Mesothelial cell of epicardium (in vitro differentiated cells): ENCODE measurements at regions not wholly inside any gene's neighbourhood (a gene's known extent, or its start where the extent isn't known, plus 50 kb on each side); places are given as distances from the start of the nearest gene placed in this dataset.
A peak's percentile ranks its signal among the peaks of the same experiment; 100 is the strongest.

Source experiments
- DNase-seq, 2 experiments: peaks; one replicate each; pipeline ENCODE4 v3.0.0; 2021; ENCODE audit warnings: low spot score in 2 of 2; ENCODE audit not compliant: unreplicated experiment in 2 of 2
- H3K27ac Mint-ChIP-seq: 2 replicates; pipeline ENCODE4 v1.8.0; 2021; ENCODE audit warnings: mixed read lengths
- H3K27me3 Mint-ChIP-seq: 2 replicates; pipeline ENCODE4 v1.8.0; 2021; ENCODE audit warnings: low read depth, mixed read lengths
- H3K36me3 Mint-ChIP-seq: 2 replicates; pipeline ENCODE4 v1.8.0; 2021; ENCODE audit warnings: mixed read lengths
- H3K4me1 Mint-ChIP-seq: 2 replicates; pipeline ENCODE4 v1.8.0; 2021; ENCODE audit warnings: mixed read lengths
- H3K4me3 Mint-ChIP-seq: 2 replicates; pipeline ENCODE4 v1.8.0; 2021; ENCODE audit warnings: mild to moderate bottlenecking, moderate library complexity, mixed read lengths
- H3K9me3 Mint-ChIP-seq: 2 replicates; pipeline ENCODE4 v1.8.0; 2021; ENCODE audit warnings: mixed read lengths
- TF ChIP-seq, protein P1 (sequence below): fragments of 200-600 bp; sonication (generic); IDR thresholded peaks from one replicate; pipeline ENCODE4 v1.5.0; 2021; ENCODE audit warnings: antibody characterized with exemption; ENCODE audit not compliant: unreplicated experiment

DNA sequence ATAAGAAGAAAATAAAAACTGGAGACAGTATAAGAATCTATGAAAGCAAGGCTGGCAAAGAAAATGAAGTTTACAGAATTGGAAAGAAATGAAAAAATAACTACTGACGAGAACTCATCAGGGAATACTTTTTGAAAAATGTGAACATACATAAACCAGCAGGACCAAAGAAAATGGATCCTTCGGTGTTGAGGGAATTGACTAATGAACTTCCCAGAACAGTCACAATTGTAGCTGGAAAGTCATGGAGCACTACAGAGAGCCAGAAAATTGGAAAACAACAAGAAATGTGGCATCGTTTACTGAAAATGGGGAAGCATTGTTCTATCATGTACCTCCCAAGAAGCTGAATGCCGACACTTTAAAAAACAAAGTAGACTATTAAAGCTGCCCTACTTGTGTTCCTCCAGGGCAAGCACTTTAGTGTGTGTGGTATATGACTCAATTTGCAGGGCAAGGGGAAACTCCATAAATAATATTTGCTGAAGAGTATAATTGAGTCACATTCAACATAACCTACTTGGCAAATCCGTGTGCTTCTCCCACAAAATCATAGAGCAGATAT lies 1221.6 kb upstream of the NRXN1 start:
- no peak for DNase-seq
- TF ChIP-seq, protein P1, sequence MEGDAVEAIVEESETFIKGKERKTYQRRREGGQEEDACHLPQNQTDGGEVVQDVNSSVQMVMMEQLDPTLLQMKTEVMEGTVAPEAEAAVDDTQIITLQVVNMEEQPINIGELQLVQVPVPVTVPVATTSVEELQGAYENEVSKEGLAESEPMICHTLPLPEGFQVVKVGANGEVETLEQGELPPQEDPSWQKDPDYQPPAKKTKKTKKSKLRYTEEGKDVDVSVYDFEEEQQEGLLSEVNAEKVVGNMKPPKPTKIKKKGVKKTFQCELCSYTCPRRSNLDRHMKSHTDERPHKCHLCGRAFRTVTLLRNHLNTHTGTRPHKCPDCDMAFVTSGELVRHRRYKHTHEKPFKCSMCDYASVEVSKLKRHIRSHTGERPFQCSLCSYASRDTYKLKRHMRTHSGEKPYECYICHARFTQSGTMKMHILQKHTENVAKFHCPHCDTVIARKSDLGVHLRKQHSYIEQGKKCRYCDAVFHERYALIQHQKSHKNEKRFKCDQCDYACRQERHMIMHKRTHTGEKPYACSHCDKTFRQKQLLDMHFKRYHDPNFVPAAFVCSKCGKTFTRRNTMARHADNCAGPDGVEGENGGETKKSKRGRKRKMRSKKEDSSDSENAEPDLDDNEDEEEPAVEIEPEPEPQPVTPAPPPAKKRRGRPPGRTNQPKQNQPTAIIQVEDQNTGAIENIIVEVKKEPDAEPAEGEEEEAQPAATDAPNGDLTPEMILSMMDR: no peak
- Mint-ChIP-seq H3K4me3 (no peak overlapping the region), H3K4me1 (no peaks in the 10 kb centered on the region), H3K36me3 (no peaks in the 10 kb centered on the region), H3K9me3 (peaks cover 13% of the 10 kb centered on the region), H3K27ac (no peak overlapping the region), H3K27me3 (no peaks in the 10 kb centered on the region)

DNA sequence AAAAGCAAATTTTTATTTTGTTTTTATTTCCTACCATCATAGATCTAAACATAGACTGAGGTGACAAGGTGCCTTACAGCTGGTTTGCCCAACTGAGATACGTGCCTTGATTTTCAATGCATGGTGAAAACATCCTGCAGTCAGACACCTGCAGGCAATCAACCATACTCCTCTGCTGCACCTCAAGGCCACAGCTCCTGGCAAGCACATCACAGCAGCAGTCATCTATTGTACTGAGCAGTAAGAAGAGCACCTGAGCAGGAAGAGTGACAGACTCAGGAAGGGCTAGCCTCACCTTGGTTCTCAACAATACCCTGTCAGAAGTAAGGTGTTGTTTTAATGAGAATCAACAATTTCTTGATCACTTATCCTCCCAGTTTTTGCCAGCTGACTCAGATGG lies 1206.8 kb upstream of the NRXN1 start:
- H3K9me3 Mint-ChIP-seq: peaks cover 10% of the 10 kb centered on the region
- H3K36me3 Mint-ChIP-seq: no peaks in the 10 kb centered on the region
- TF ChIP-seq, protein P1: no peak
- H3K4me3 Mint-ChIP-seq: no peak overlapping the region
- H3K27ac Mint-ChIP-seq: no peak overlapping the region
- no peaks in the 10 kb centered on the region for H3K27me3 Mint-ChIP-seq
- DNase-seq: no peak
- H3K4me1 Mint-ChIP-seq: no peaks in the 10 kb centered on the region

DNA sequence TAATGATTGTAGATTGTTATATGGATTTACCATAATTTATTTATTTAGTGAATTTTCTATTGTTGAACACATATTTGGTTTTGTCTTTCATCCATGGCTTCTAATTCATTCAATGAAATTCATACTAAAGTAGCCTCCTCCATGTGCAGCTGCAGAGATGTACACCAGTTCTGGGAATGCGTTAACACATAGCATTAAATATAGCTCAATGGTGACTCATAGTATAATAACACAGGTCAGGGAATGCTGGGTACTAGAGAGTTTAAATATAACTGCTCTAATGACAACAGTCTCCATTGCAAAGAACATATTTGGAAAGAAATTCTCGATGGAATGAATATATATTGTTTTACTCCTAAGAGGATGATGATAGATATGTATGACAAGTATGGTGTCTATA lies 1190.2 kb upstream of the NRXN1 start:
- TF ChIP-seq, protein P1: no peak
- no peak for DNase-seq
- H3K27me3 Mint-ChIP-seq: no peaks in the 10 kb centered on the region
- no peaks in the 10 kb centered on the region for H3K36me3 Mint-ChIP-seq
- peaks cover 9% of the 10 kb centered on the region for H3K9me3 Mint-ChIP-seq
- no peaks in the 10 kb centered on the region for H3K4me1 Mint-ChIP-seq
- H3K27ac Mint-ChIP-seq: no peak overlapping the region
- H3K4me3 Mint-ChIP-seq: no peak overlapping the region

DNA sequence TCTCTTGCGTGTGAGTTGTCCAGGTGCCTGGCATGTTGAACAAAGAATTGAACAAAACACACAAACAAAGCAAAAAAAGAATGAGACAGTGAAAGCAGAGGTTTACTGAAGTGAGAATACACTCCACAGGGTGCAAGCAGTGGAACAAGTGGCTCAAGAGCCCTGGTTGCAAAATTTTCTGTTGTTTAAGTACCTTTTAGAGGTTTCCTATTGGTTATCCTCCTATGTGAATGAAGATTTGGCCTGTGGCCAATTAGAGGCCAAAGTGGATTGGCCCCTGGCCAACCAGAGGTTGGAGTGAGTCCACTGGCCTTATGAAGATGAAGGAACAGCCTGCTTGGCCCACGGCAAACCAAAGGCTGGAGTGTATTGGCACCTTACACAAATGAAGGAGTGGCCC lies 1188.5 kb upstream of the NRXN1 start:
- H3K4me3 Mint-ChIP-seq: no peak overlapping the region
- no peaks in the 10 kb centered on the region for H3K36me3 Mint-ChIP-seq
- H3K9me3 Mint-ChIP-seq: peaks cover 9% of the 10 kb centered on the region
- no peaks in the 10 kb centered on the region for H3K27me3 Mint-ChIP-seq
- TF ChIP-seq, protein P1: no peak
- no peak overlapping the region for H3K27ac Mint-ChIP-seq
- H3K4me1 Mint-ChIP-seq: peaks cover 9% of the 10 kb centered on the region
- no peak for DNase-seq

DNA sequence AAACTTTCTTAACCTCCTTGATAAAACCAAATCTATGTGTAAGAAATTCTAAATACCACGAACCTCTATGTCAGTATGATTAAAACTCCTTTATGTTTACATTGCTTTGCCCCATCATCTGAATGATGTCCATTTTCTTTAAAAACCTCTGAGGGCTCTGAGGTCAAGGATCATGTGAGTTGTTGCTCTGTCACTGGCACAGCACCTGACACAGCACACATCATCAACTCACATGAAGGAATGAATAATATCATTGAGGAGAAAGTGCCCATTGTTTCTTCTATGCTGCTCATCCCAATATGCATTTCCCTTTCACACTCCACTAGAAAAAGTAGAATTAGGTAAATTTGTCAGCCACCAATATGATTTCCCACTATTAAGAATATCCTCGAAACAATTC lies 1178.7 kb upstream of the NRXN1 start:
- Mint-ChIP-seq H3K4me1 (peaks cover 16% of the 10 kb centered on the region), H3K36me3 (no peaks in the 10 kb centered on the region), H3K27me3 (no peaks in the 10 kb centered on the region), H3K27ac (peak overlapping the region; percentile 13), H3K9me3 (peaks cover 3% of the 10 kb centered on the region), H3K4me3 (no peak overlapping the region)
- DNase-seq: no peak
- TF ChIP-seq, protein P1: no peak

DNA sequence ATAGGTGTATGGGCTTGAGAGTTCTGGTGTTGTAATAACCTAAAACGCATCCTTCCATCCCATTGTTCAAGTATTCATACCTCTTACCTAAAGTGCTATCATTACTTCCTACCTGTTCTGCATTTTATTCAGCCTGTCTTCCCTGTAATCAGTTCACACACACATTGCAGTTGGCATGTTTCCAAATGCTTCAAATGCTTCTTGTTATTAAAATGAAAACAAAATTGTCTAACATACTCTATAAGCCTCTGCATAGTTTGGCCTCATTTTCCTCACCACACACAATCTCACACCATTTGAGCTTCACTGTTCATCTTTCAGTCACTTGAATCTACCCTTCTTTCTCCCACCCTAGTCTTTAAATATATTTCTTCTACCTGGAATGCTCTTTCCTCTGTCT lies 1178.2 kb upstream of the NRXN1 start:
- Mint-ChIP-seq H3K27ac (peak overlapping the region; percentile 13), H3K4me3 (no peak overlapping the region), H3K4me1 (peaks cover 12% of the 10 kb centered on the region), H3K36me3 (no peaks in the 10 kb centered on the region), H3K9me3 (peaks cover 3% of the 10 kb centered on the region), H3K27me3 (no peaks in the 10 kb centered on the region)
- TF ChIP-seq, protein P1: no peak
- no peak for DNase-seq
